ENCODE measurements at regions not wholly inside any gene's neighbourhood (a gene's known extent, or its start where the extent isn't known, plus 50 kb on each side); places are given as distances from the start of the nearest gene placed in this dataset.
A peak's percentile ranks its signal among the peaks of the same experiment; 100 is the strongest.
"Not testable (repeated sequence)": the region's sequence is repeated elsewhere in the genome, so short reads cannot be mapped to it uniquely, and the experiment has no call there.

DNA sequence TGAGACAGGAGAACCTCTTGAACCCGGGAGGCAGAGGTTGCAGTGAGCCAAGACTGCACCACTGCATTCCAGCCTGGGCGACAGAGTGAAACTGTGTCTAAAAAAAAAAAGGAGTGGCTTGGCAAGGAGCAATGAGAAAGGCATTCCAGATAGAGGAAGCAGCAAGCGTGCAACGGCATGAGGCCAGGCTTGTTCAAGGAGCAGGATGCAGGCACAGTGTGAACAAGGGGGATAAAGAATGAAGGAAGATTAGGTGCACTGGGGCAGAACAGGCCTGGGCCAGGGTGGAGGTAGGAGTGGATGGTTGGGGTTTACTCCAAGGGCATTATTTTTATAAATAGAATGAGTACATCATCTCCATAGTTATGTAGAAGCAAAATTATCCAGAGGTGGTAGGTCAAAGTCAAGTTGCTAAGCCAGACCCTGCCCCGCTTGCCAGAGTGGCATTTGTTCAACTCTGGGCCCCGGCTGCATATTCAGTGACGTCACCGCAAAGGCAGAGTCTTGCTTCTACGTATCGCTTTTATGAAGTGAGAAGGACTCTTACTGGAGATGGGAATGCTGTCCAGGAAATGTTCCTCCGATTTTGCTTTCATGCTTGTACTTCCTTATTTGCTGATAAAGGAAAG is 100.2 kb downstream of the KATNIP start:
- no peaks in the 10 kb centered on the region for H3K4me1 Mint-ChIP-seq
- no peak overlapping the region for H3K4me3 Mint-ChIP-seq
- no peaks in the 10 kb centered on the region for H3K9me3 Mint-ChIP-seq
- no peak overlapping the region for H3K27ac Mint-ChIP-seq
- peaks cover 17% of the 10 kb centered on the region for H3K36me3 Mint-ChIP-seq
- no peaks in the 10 kb centered on the region for H3K27me3 Mint-ChIP-seq

- Mint-ChIP-seq H3K4me3 (no peak overlapping the region), H3K36me3 (peaks cover 20% of the 10 kb centered on the region), H3K9me3 (no peaks in the 10 kb centered on the region), H3K4me1 (no peaks in the 10 kb centered on the region), H3K27me3 (no peaks in the 10 kb centered on the region), H3K27ac (no peak overlapping the region)
Measured at GRCh38 chr16:27651301-27651700, 101.4 kb downstream of the KATNIP start.

GRCh38 chr16:27657811-27658210 is 107.9 kb downstream of the KATNIP start:
- Mint-ChIP-seq H3K4me3 (no peak overlapping the region), H3K27me3 (no peaks in the 10 kb centered on the region), H3K9me3 (peaks cover 0 to 4% (median 1%) of the 10 kb centered on the region in 3 donors), H3K27ac (no peak overlapping the region), H3K36me3 (peaks cover 19% of the 10 kb centered on the region), H3K4me1 (peaks cover 0 to 2% (median 0%) of the 10 kb centered on the region in 3 donors)

DNA sequence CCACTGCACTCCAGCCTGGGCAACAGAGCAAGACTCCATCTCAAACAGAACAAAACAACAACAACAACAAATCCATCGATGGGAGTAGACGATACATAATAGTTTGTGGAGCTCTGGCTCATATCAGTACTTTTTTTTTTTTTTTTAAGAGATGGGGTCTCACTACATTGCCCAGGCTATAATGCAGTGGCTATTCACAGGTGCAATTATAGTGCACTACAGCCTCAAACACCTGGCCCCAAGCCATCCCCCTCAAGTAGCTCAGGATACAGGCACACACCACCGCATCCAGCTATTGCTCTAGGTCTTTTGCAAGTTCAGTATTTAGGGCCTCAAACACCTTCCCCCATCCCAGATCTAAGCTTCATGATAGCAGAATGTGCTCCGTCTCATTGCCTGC is 110.6 kb downstream of the KATNIP start:
- Mint-ChIP-seq H3K4me3 (no peak overlapping the region), H3K27ac (no peak overlapping the region), H3K36me3 (peaks cover 20% of the 10 kb centered on the region), H3K27me3 (no peaks in the 10 kb centered on the region), H3K4me1 (peaks cover 0 to 2% (median 0%) of the 10 kb centered on the region in 3 donors), H3K9me3 (peaks cover 0 to 4% (median 1%) of the 10 kb centered on the region in 3 donors)

DNA sequence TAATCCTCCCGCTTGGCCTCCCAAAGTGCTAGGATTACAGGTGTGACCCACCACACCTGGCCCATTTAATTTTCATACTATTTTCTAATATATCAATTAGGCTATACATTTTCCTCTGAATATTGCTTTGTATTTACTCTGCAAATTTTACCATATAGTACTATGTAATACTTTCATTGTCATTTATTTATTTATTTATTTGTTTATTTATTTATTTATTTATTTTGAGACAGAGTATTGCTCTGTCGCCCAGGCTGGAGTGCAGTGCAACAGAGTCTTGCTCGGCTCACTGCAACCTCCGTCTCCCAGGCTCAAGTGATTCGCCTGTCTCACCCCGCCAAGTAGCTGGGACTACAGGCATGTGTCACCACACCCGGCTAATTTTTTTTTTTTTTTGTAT is 113.3 kb downstream of the KATNIP start:
- H3K36me3 Mint-ChIP-seq = peaks cover 14% of the 10 kb centered on the region
- not testable (repeated sequence) for H3K4me1 Mint-ChIP-seq, H3K4me3 Mint-ChIP-seq, H3K9me3 Mint-ChIP-seq, H3K27ac Mint-ChIP-seq, H3K27me3 Mint-ChIP-seq

DNA sequence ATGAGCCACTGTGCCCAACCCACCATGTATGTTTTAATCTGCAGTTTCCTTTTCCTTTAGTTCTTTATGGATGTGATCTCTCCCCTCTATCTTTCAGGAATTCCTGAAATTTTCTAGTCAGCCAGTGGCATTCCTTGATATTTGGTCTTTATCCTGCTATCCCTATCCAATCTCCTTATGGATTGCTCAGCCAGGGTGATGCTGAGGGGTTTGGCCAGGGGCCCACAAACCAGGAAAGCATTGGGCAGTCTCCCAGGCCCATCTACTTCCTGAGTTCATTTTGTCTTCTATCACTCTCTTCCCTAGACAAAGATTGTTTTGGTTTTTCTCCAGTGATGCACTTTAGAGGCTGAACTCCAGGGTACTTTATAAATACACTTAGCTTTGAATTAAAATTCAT is 115.9 kb downstream of the KATNIP start:
- H3K4me3 Mint-ChIP-seq = no peak overlapping the region
- H3K27me3 Mint-ChIP-seq = no peaks in the 10 kb centered on the region
- H3K27ac Mint-ChIP-seq = no peak overlapping the region

DNA sequence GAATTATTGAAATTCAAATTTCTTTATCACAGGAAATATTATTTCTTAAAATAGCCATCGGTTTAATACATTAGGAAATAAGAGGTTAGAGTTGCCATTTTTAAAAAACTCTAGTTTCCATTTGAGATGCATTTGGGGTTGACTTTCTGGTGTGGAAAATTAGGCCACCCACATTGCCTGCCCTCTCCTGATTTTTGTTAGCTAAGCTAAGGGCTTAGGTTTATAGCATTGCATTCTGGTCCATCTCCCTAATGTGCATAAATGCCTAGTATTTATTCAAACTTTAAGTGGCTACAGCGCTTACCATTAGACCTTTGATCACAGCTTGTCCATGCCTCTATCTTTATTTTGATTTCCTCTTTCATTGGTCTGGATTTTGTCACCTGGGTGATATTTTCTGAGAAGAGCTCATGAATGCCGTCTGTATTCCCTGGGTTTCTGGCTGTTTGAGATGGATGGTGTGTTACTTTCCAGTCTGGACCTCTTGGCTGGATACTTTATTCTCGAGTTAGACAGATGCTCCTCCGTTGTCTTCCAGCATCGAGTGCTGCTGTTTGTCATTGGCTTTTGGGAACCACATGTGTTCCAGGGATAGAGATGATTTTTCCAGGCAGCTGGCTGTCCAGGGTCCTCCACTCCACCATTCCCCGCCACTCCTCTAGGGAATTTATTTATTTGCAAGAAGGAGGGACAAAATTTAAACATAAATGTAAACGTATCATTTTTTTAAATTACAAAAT is 120.3 kb downstream of the KATNIP start:
- H3K9me3 Mint-ChIP-seq = peaks cover 0 to 5% (median 0%) of the 10 kb centered on the region in 3 donors
- H3K36me3 Mint-ChIP-seq = peaks cover 13% of the 10 kb centered on the region
- H3K27ac Mint-ChIP-seq = peak overlapping the region in 1 of 3 donors; percentile 7
- no peak overlapping the region for H3K4me3 Mint-ChIP-seq
- H3K27me3 Mint-ChIP-seq = no peaks in the 10 kb centered on the region
- no peaks in the 10 kb centered on the region for H3K4me1 Mint-ChIP-seq

More for the DNA sequence above, 115.9 kb downstream of the KATNIP start:
- H3K36me3 Mint-ChIP-seq = peaks cover 13% of the 10 kb centered on the region
- no peaks in the 10 kb centered on the region for H3K4me1 Mint-ChIP-seq
- H3K9me3 Mint-ChIP-seq = peaks cover 0 to 2% (median 0%) of the 10 kb centered on the region in 3 donors

DNA sequence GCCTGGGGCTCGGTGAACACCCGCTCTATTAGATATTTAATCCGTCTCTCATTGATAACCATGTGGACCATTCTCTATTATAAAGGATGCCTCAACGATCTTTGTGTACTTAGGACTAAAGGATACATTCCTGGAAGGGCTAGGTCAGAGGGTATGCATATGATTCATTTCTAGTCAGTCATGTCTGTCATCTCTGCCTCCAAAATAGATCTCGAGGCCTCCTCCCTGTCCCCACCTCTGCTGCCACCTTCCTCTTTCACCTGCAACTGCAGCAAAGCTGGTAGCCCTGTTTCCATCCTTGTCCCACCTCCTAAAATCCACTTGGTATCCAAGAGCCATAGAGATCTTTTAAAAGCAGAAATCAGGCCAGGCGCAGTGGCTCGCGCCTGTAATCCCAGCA is 121.5 kb downstream of the KATNIP start:
- H3K9me3 Mint-ChIP-seq = peaks cover 0 to 5% (median 0%) of the 10 kb centered on the region in 3 donors
- no peaks in the 10 kb centered on the region for H3K27me3 Mint-ChIP-seq
- H3K36me3 Mint-ChIP-seq = peaks cover 8% of the 10 kb centered on the region
- no peaks in the 10 kb centered on the region for H3K4me1 Mint-ChIP-seq
- no peak overlapping the region for H3K4me3 Mint-ChIP-seq
- no peak overlapping the region for H3K27ac Mint-ChIP-seq

- Mint-ChIP-seq H3K36me3 (peaks cover 17% of the 10 kb centered on the region), H3K4me3 (no peak overlapping the region), H3K9me3 (peaks cover 0 to 4% (median 0%) of the 10 kb centered on the region in 3 donors), H3K27me3 (no peaks in the 10 kb centered on the region), H3K27ac (no peak overlapping the region), H3K4me1 (no peaks in the 10 kb centered on the region)
Measured at GRCh38 chr16:27676839-27677238, 126.9 kb downstream of the KATNIP start.

GRCh38 chr16:27677263-27677662 is 127.3 kb downstream of the KATNIP start:
- H3K4me1 Mint-ChIP-seq = no peaks in the 10 kb centered on the region
- peaks cover 18% of the 10 kb centered on the region for H3K36me3 Mint-ChIP-seq
- peaks cover 0 to 4% (median 0%) of the 10 kb centered on the region in 3 donors for H3K9me3 Mint-ChIP-seq
- no peak overlapping the region for H3K27ac Mint-ChIP-seq
- H3K27me3 Mint-ChIP-seq = no peaks in the 10 kb centered on the region
- H3K4me3 Mint-ChIP-seq = no peak overlapping the region

DNA sequence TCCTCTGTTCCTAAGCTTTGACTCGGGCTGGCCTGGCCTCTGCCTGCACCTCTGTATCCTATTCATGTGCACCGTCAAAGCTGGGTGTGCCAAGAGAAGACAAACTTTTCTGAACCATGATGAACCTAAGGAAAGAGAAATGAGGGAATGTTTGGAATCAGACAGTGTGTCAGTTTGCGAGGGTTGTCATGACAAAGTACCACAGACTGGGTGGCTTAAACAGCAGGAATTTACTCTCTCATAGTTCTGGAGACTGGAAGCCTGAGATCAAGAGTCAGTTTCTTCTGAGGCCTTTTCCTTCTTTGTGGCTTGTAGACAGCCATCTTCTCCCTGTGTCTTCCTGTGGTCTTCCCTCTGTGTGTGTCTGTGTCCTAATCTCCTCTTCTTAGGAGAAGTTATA is 129.0 kb downstream of the KATNIP start:
- H3K4me1 Mint-ChIP-seq = no peaks in the 10 kb centered on the region
- peaks cover 21% of the 10 kb centered on the region for H3K36me3 Mint-ChIP-seq
- no peak overlapping the region for H3K27ac Mint-ChIP-seq
- no peaks in the 10 kb centered on the region for H3K27me3 Mint-ChIP-seq
- H3K4me3 Mint-ChIP-seq = no peak overlapping the region
- H3K9me3 Mint-ChIP-seq = peaks cover 0 to 4% (median 0%) of the 10 kb centered on the region in 3 donors

DNA sequence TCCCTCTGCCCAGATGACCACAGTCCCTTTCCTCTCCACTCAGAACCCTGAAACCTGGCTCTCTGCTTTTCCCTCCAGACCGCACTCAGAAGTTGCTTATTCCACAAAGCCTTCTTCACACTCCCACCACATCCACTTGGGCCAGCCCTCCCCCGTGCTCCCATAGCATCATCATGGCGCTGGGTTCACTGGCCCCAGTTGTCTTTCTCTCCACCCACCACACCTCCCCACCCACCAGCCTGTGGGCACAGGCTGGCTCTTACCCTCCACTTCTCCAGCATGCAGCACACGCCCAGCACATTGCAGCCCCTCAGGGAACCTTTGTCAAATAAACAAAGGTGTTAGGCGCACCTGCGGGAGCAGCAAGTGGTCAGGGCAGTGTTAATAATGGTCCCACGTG is 130.0 kb downstream of the KATNIP start:
- peak overlapping the region in 1 of 3 donors; percentile 47 for H3K27ac Mint-ChIP-seq
- peaks cover 18% of the 10 kb centered on the region for H3K36me3 Mint-ChIP-seq
- no peak overlapping the region for H3K4me3 Mint-ChIP-seq
- H3K4me1 Mint-ChIP-seq = no peaks in the 10 kb centered on the region
- H3K9me3 Mint-ChIP-seq = peaks cover 0 to 1% (median 0%) of the 10 kb centered on the region in 3 donors
- H3K27me3 Mint-ChIP-seq = no peaks in the 10 kb centered on the region

GRCh38 chr16:27681681-27682080 is 131.7 kb downstream of the KATNIP start:
- Mint-ChIP-seq H3K27me3 (no peaks in the 10 kb centered on the region), H3K4me3 (no peak overlapping the region), H3K36me3 (peaks cover 24% of the 10 kb centered on the region), H3K27ac (no peak overlapping the region), H3K9me3 (no peaks in the 10 kb centered on the region), H3K4me1 (no peaks in the 10 kb centered on the region)

GRCh38 chr16:27684047-27684446 is 134.1 kb downstream of the KATNIP start:
- H3K27me3 Mint-ChIP-seq = no peaks in the 10 kb centered on the region
- no peaks in the 10 kb centered on the region for H3K4me1 Mint-ChIP-seq
- no peak overlapping the region for H3K4me3 Mint-ChIP-seq
- no peaks in the 10 kb centered on the region for H3K9me3 Mint-ChIP-seq
- H3K27ac Mint-ChIP-seq = no peak overlapping the region
- H3K36me3 Mint-ChIP-seq = peaks cover 18% of the 10 kb centered on the region

DNA sequence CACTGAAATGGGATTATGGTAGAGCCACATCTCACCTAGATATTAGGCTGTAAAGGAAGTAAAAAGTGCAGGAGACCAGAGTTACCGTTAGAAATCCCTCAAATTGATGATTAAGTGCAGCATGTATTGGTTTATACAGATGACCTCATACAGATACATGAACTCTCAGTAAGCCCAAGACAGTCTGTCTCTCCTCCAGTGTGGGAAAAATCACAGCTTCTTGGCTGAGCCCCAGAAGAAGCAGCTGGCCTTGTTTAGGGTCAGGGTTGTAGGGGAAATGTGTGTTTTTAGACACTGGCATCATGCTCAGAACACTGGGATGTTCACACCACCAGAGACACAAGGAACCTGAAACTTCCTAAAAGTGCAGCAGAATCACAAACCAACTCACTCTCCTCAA is 135.9 kb downstream of the KATNIP start:
- H3K9me3 Mint-ChIP-seq = no peaks in the 10 kb centered on the region
- peaks cover 18% of the 10 kb centered on the region for H3K36me3 Mint-ChIP-seq
- H3K4me1 Mint-ChIP-seq = no peaks in the 10 kb centered on the region
- no peak overlapping the region for H3K4me3 Mint-ChIP-seq
- H3K27me3 Mint-ChIP-seq = no peaks in the 10 kb centered on the region
- H3K27ac Mint-ChIP-seq = no peak overlapping the region

DNA sequence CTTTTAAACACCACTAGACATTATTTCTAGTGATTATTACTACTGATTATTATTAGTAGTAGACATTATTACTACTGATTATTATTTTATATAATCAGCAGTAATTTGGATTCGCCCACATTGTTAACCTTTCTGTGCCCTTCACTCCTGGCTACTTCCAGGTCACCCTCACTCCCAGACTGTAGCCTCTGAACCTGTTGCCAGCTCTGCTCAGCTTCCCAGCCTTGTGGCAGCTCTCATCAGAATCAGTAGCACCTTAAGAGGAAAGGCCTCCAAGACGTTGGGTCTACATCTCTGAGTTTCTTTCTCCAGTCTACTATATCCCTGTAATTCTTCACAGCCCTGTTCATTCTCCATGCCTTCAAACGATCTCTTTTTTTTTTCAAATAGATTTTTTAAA is 137.0 kb downstream of the KATNIP start:
- Mint-ChIP-seq H3K36me3 (peaks cover 22% of the 10 kb centered on the region), H3K4me1 (no peaks in the 10 kb centered on the region), H3K27me3 (no peaks in the 10 kb centered on the region), H3K9me3 (no peaks in the 10 kb centered on the region), H3K27ac (no peak overlapping the region), H3K4me3 (no peak overlapping the region)
